GM19452 (cell line): ENCODE measurements at regions not wholly inside any gene's neighbourhood (a gene's known extent, or its start where the extent isn't known, plus 50 kb on each side); places are given as distances from the start of the nearest gene placed in this dataset.
A peak's percentile ranks its signal among the peaks of the same experiment; 100 is the strongest.
"Not testable (repeated sequence)": the region's sequence is repeated elsewhere in the genome, so short reads cannot be mapped to it uniquely, and the experiment has no call there.

Experiments
- ATAC-seq: cut with Tn5 transposase; IDR thresholded peaks from one replicate; pipeline ENCODE4 v1.9.1; 2021; ENCODE audit not compliant: unreplicated experiment

GRCh38 chr5:126126574-126126973 is 296.6 kb upstream of the GRAMD2B start:
- ATAC-seq, result no peak

GRCh38 chr5:126127371-126127770 is 295.8 kb upstream of the GRAMD2B start:
- ATAC-seq, result not testable (repeated sequence)

GRCh38 chr5:126129431-126129830 is 293.8 kb upstream of the GRAMD2B start:
- no peak for ATAC-seq

GRCh38 chr5:126133424-126133823 is 289.8 kb upstream of the GRAMD2B start:
- ATAC-seq, result no peak

- ATAC-seq, result no peak
Observed at GRCh38 chr5:126137891-126138280, 285.3 kb upstream of the GRAMD2B start.

- ATAC-seq, result no peak
Observed at GRCh38 chr5:126138281-126138931, 284.8 kb upstream of the GRAMD2B start.

GRCh38 chr5:126139086-126139485 is 284.1 kb upstream of the GRAMD2B start:
- no peak for ATAC-seq

- no peak for ATAC-seq
Observed at GRCh38 chr5:126139773-126140172, 283.4 kb upstream of the GRAMD2B start.

GRCh38 chr5:126143622-126144021 is 279.6 kb upstream of the GRAMD2B start:
- ATAC-seq, result peak; percentile 62

GRCh38 chr5:126150319-126150718 is 272.9 kb upstream of the GRAMD2B start:
- ATAC-seq, result not testable (repeated sequence)

- ATAC-seq, result not testable (repeated sequence)
Observed at GRCh38 chr5:126155298-126155697, 267.9 kb upstream of the GRAMD2B start.

GRCh38 chr5:126166368-126166767 is 256.8 kb upstream of the GRAMD2B start:
- ATAC-seq, result no peak

GRCh38 chr5:126168785-126169184 is 254.4 kb upstream of the GRAMD2B start:
- no peak for ATAC-seq

- no peak for ATAC-seq
Observed at GRCh38 chr5:126171916-126172315, 251.3 kb upstream of the GRAMD2B start.

- ATAC-seq, result no peak
Observed at GRCh38 chr5:126172812-126173211, 250.4 kb upstream of the GRAMD2B start.

- ATAC-seq, result no peak
Observed at GRCh38 chr5:126178521-126178920, 244.7 kb upstream of the GRAMD2B start.

- ATAC-seq, result no peak
Observed at GRCh38 chr5:126182971-126183695, 240.1 kb upstream of the GRAMD2B start.

GRCh38 chr5:126184474-126184873 is 238.7 kb upstream of the GRAMD2B start:
- ATAC-seq, result no peak

GRCh38 chr5:126186210-126186609 is 237.0 kb upstream of the GRAMD2B start:
- peak; percentile 60 for ATAC-seq

- no peak for ATAC-seq
Observed at GRCh38 chr5:126188804-126189203, 234.4 kb upstream of the GRAMD2B start.

- no peak for ATAC-seq
Observed at GRCh38 chr5:126189231-126189630, 234.0 kb upstream of the GRAMD2B start.

- no peak for ATAC-seq
Observed at GRCh38 chr5:126189862-126190261, 233.3 kb upstream of the GRAMD2B start.

GRCh38 chr5:126192226-126192625 is 231.0 kb upstream of the GRAMD2B start:
- no peak for ATAC-seq
